ENCODE measurements at regions not wholly inside any gene's neighbourhood (a gene's known extent, or its start where the extent isn't known, plus 50 kb on each side); places are given as distances from the start of the nearest gene placed in this dataset.

DNA sequence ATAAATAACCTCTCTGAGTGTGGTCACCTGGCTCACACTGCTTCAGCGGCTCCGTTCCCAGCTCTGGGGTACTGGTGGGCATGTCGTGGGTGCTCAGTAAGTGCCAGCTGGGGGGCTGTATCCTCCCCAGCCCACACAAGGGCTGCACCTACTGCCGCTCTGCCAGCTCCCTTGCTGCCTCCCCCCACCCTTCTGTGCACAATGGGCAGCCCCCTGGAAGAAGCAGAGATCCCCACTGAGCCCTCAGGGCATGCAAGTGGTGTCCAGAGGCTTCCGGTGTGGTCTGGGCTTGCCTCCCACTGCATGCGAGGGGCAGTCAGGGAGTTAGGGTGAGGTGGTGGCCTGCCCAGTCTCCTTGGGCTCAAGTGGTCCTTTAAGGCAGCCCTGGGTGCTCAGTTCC, 58.3 kb upstream of the TRPM1 start:
- TF ChIP-seq NRF1 (IDR thresholded peaks at IDR 0.05; ENCODE audit: low read depth, low read length) (no peak), EP300 (IDR thresholded peaks at IDR 0.05; ENCODE audit: borderline replicate concordance in 1 of 2, low read depth in 2 of 2, low read length in 2 of 2) (no peak), RFX5 (IDR thresholded peaks at IDR 0.05; ENCODE audit: borderline replicate concordance, low read depth, low read length) (no peak), CREB1 (IDR thresholded peaks at IDR 0.05) (no peak), POLR2AphosphoS5 (IDR thresholded peaks at IDR 0.05; ENCODE audit: low read depth, low read length) (no peak), SP2 (IDR thresholded peaks at IDR 0.05; ENCODE audit: low read length) (no peak)
- TF ChIP-seq, protein P1, sequence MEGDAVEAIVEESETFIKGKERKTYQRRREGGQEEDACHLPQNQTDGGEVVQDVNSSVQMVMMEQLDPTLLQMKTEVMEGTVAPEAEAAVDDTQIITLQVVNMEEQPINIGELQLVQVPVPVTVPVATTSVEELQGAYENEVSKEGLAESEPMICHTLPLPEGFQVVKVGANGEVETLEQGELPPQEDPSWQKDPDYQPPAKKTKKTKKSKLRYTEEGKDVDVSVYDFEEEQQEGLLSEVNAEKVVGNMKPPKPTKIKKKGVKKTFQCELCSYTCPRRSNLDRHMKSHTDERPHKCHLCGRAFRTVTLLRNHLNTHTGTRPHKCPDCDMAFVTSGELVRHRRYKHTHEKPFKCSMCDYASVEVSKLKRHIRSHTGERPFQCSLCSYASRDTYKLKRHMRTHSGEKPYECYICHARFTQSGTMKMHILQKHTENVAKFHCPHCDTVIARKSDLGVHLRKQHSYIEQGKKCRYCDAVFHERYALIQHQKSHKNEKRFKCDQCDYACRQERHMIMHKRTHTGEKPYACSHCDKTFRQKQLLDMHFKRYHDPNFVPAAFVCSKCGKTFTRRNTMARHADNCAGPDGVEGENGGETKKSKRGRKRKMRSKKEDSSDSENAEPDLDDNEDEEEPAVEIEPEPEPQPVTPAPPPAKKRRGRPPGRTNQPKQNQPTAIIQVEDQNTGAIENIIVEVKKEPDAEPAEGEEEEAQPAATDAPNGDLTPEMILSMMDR (IDR thresholded peaks at IDR 0.05; ENCODE audit: control extremely low read depth in 1 of 3, insufficient read depth in 1 of 3, low read depth in 1 of 3, low read length in 3 of 3), result no peak
- TF ChIP-seq, protein P2, sequence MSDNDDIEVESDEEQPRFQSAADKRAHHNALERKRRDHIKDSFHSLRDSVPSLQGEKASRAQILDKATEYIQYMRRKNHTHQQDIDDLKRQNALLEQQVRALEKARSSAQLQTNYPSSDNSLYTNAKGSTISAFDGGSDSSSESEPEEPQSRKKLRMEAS (IDR thresholded peaks at IDR 0.05), result no peak
- TF ChIP-seq, protein P3, sequence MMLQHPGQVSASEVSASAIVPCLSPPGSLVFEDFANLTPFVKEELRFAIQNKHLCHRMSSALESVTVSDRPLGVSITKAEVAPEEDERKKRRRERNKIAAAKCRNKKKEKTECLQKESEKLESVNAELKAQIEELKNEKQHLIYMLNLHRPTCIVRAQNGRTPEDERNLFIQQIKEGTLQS (IDR thresholded peaks at IDR 0.05; ENCODE audit: insufficient read depth, low read depth, low read length), result no peak
